Mesothelial cell of epicardium (in vitro differentiated cells): ENCODE measurements at regions not wholly inside any gene's neighbourhood (a gene's known extent, or its start where the extent isn't known, plus 50 kb on each side); places are given as distances from the start of the nearest gene placed in this dataset.
A peak's percentile ranks its signal among the peaks of the same experiment; 100 is the strongest.

Source experiments
- DNase-seq, 2 experiments: peaks; one replicate each; pipeline ENCODE4 v3.0.0; 2021; ENCODE audit warnings: low spot score in 2 of 2; ENCODE audit not compliant: unreplicated experiment in 2 of 2
- H3K27ac Mint-ChIP-seq: 2 replicates; pipeline ENCODE4 v1.8.0; 2021; ENCODE audit warnings: mixed read lengths
- H3K27me3 Mint-ChIP-seq: 2 replicates; pipeline ENCODE4 v1.8.0; 2021; ENCODE audit warnings: low read depth, mixed read lengths
- H3K36me3 Mint-ChIP-seq: 2 replicates; pipeline ENCODE4 v1.8.0; 2021; ENCODE audit warnings: mixed read lengths
- H3K4me1 Mint-ChIP-seq: 2 replicates; pipeline ENCODE4 v1.8.0; 2021; ENCODE audit warnings: mixed read lengths
- H3K4me3 Mint-ChIP-seq: 2 replicates; pipeline ENCODE4 v1.8.0; 2021; ENCODE audit warnings: mild to moderate bottlenecking, moderate library complexity, mixed read lengths
- H3K9me3 Mint-ChIP-seq: 2 replicates; pipeline ENCODE4 v1.8.0; 2021; ENCODE audit warnings: mixed read lengths
- CTCF ChIP-seq: fragments of 200-600 bp; sonication (generic); IDR thresholded peaks from one replicate; pipeline ENCODE4 v1.5.0; 2021; ENCODE audit warnings: antibody characterized with exemption; ENCODE audit not compliant: unreplicated experiment

GRCh38 chr2:5926871-5927512 lies 234.8 kb downstream of the SOX11 start:
- no peak for TF ChIP-seq CTCF
- Mint-ChIP-seq H3K36me3 (no peaks in the 10 kb centered on the region), H3K4me1 (peaks cover 22% of the 10 kb centered on the region), H3K4me3 (no peak overlapping the region), H3K27ac (no peak overlapping the region), H3K27me3 (no peaks in the 10 kb centered on the region), H3K9me3 (peaks cover 16% of the 10 kb centered on the region)
- DNase-seq: no peak

- Mint-ChIP-seq H3K27ac (no peak overlapping the region), H3K4me3 (no peak overlapping the region), H3K27me3 (no peaks in the 10 kb centered on the region), H3K9me3 (peaks cover 13% of the 10 kb centered on the region), H3K36me3 (no peaks in the 10 kb centered on the region), H3K4me1 (peaks cover 13% of the 10 kb centered on the region)
- no peak for TF ChIP-seq CTCF
- DNase-seq: no peak
Measured at GRCh38 chr2:5932556-5933469, 240.6 kb downstream of the SOX11 start.

- no peaks in the 10 kb centered on the region for H3K36me3 Mint-ChIP-seq
- no peak overlapping the region for H3K27ac Mint-ChIP-seq
- no peak for DNase-seq
- H3K9me3 Mint-ChIP-seq: peaks cover 13% of the 10 kb centered on the region
- H3K27me3 Mint-ChIP-seq: no peaks in the 10 kb centered on the region
- TF ChIP-seq CTCF: no peak
- no peak overlapping the region for H3K4me3 Mint-ChIP-seq
- peaks cover 21% of the 10 kb centered on the region for H3K4me1 Mint-ChIP-seq
Measured at GRCh38 chr2:5933669-5934068, 241.5 kb downstream of the SOX11 start.

- no peak for TF ChIP-seq CTCF
- Mint-ChIP-seq H3K36me3 (no peaks in the 10 kb centered on the region), H3K9me3 (no peaks in the 10 kb centered on the region), H3K4me1 (peaks cover 23% of the 10 kb centered on the region), H3K4me3 (peak overlapping the region; percentile 5), H3K27me3 (no peaks in the 10 kb centered on the region), H3K27ac (peak overlapping the region; percentile 70)
- DNase-seq: no peak
Measured at GRCh38 chr2:5937321-5937720, 245.1 kb downstream of the SOX11 start.

- Mint-ChIP-seq H3K27me3 (peaks cover under 1% of the 10 kb centered on the region), H3K4me3 (peak overlapping the region; percentile 14), H3K36me3 (no peaks in the 10 kb centered on the region), H3K4me1 (peaks cover 22% of the 10 kb centered on the region), H3K27ac (peak overlapping the region; percentile 70), H3K9me3 (no peaks in the 10 kb centered on the region)
- DNase-seq: no peak
- no peak for TF ChIP-seq CTCF
Measured at GRCh38 chr2:5937851-5938565, 245.8 kb downstream of the SOX11 start.
